ENCODE measurements at regions not wholly inside any gene's neighbourhood (a gene's known extent, or its start where the extent isn't known, plus 50 kb on each side); places are given as distances from the start of the nearest gene placed in this dataset.
"Not testable (repeated sequence)": the region's sequence is repeated elsewhere in the genome, so short reads cannot be mapped to it uniquely, and the experiment has no call there.

DNA sequence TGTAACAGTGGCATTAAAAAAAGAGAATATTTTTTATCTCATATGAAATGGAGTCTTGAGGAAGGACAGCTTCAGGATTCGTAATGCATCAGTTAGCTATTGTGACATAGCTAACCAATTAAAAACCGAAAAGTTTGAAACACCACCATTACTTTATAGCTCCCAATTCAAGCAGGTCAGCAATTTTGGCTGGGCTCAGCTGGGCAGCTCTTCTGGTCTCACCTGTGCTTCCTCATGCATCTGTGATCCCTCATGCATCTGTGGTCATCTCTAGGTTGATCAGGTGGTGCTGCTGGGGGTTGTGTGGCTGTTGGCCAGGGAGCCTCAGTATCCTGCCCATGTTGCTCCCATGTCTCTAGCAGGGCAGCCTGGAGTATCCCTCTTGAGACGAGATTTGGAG is 76.7 kb upstream of the KCNA1 start:
- Histone ChIP-seq H3K4me2 (ENCODE audit: low read length, poor library complexity, severe bottlenecking) (no peak overlapping the region), H3K18ac (ENCODE audit: low read depth in 1 of 2, low read length in 2 of 2) (no peak overlapping the region), H2BK15ac (ENCODE audit: low read depth, poor library complexity, severe bottlenecking) (no peak overlapping the region), H2BK5ac (ENCODE audit: low read depth, low read length, poor library complexity, severe bottlenecking) (no peak overlapping the region), H3K79me1 (replicated peaks; ENCODE audit: low read length, poor library complexity, severe bottlenecking) (no peaks in the 10 kb centered on the region), H3K14ac (ENCODE audit: low read length in 2 of 2) (no peak overlapping the region), H2BK120ac (ENCODE audit: low read depth, low read length) (no peak overlapping the region), H4K91ac (ENCODE audit: low read length) (no peak overlapping the region), H2BK12ac (ENCODE audit: low read length in 2 of 2) (no peak overlapping the region), H3K4ac (ENCODE audit: low read depth in 1 of 2, low read length in 2 of 2) (no peak overlapping the region), H3K9me3 (ENCODE audit: control insufficient read depth, low read length) (no peaks in the 10 kb centered on the region), H3K23ac (ENCODE audit: low read length in 2 of 2) (no peak overlapping the region), H3K4me1 (ENCODE audit: control insufficient read depth, insufficient read depth, low read depth, low read length) (no peaks in the 10 kb centered on the region), H2AFZ (ENCODE audit: low read depth, low read length) (no peak overlapping the region), H3K36me3 (ENCODE audit: control insufficient read depth in 1 of 2, insufficient read depth in 2 of 2, low read depth in 1 of 2, low read length in 2 of 2) (no peaks in the 10 kb centered on the region), H3K27ac (ENCODE audit: low read length, poor library complexity, severe bottlenecking) (no peak overlapping the region), H2AK5ac (ENCODE audit: low read length, severe bottlenecking) (no peak overlapping the region), H3K4me3 (ENCODE audit: insufficient read depth in 1 of 2, low read depth in 1 of 2, low read length in 2 of 2) (no peak overlapping the region), H4K8ac (ENCODE audit: low read length) (no peak overlapping the region), H3K27me3 (ENCODE audit: control insufficient read depth in 1 of 2, insufficient read depth in 1 of 2, low read length in 2 of 2) (peaks cover 0 to 16% of the 10 kb centered on the region in 2 experiments), H3K9ac (ENCODE audit: low read length) (no peak overlapping the region)
- no peak for DNase-seq
- WGBS: 76% methylated on average over 3 of the region's 3 CpGs

DNA sequence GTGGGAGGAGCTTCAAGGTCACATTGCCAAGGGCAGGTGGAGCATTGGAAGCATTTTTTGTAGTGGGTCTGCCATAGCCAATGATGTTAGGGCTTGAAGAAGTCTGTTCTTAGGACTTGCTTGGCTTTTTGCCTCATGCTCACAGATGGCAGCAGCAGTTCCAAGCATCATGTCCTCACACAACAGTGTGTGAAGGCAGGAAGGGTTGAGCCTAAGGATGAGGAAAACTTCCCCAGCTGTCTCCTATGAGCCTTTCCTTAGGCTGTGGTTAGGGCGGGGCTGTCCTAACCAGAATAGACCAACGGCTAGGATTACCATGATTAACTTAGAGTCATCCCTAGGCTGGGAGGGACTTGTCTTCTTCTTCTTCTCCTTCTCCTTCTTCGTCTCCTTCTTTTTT is 76.2 kb upstream of the KCNA1 start:
- no peak overlapping the region for H2AFZ ChIP-seq (ENCODE audit: low read depth, low read length)
- H3K4me3 ChIP-seq (ENCODE audit: insufficient read depth in 1 of 2, low read depth in 1 of 2, low read length in 2 of 2): no peak overlapping the region
- H3K18ac ChIP-seq (ENCODE audit: low read depth in 1 of 2, low read length in 2 of 2): no peak overlapping the region
- no peaks in the 10 kb centered on the region for H3K79me1 ChIP-seq (replicated peaks; ENCODE audit: low read length, poor library complexity, severe bottlenecking)
- no peak overlapping the region for H3K9ac ChIP-seq (ENCODE audit: low read length)
- 81% methylated on average over 3 of the region's 3 CpGs for WGBS
- H3K27me3 ChIP-seq (ENCODE audit: control insufficient read depth in 1 of 2, insufficient read depth in 1 of 2, low read length in 2 of 2): peaks cover 0 to 16% of the 10 kb centered on the region in 2 experiments
- no peak overlapping the region for H2BK5ac ChIP-seq (ENCODE audit: low read depth, low read length, poor library complexity, severe bottlenecking)
- no peak overlapping the region for H3K27ac ChIP-seq (ENCODE audit: low read length, poor library complexity, severe bottlenecking)
- no peak overlapping the region for H4K8ac ChIP-seq (ENCODE audit: low read length)
- H3K4me2 ChIP-seq (ENCODE audit: low read length, poor library complexity, severe bottlenecking): no peak overlapping the region
- H3K14ac ChIP-seq (ENCODE audit: low read length in 2 of 2): no peak overlapping the region
- no peak overlapping the region for H3K4ac ChIP-seq (ENCODE audit: low read depth in 1 of 2, low read length in 2 of 2)
- H4K91ac ChIP-seq (ENCODE audit: low read length): no peak overlapping the region
- no peak overlapping the region for H3K23ac ChIP-seq (ENCODE audit: low read length in 2 of 2)
- H2BK15ac ChIP-seq (ENCODE audit: low read depth, poor library complexity, severe bottlenecking): no peak overlapping the region
- H2BK120ac ChIP-seq (ENCODE audit: low read depth, low read length): no peak overlapping the region
- no peaks in the 10 kb centered on the region for H3K9me3 ChIP-seq (ENCODE audit: control insufficient read depth, low read length)
- H3K4me1 ChIP-seq (ENCODE audit: control insufficient read depth, insufficient read depth, low read depth, low read length): no peaks in the 10 kb centered on the region
- H3K36me3 ChIP-seq (ENCODE audit: control insufficient read depth in 1 of 2, insufficient read depth in 2 of 2, low read depth in 1 of 2, low read length in 2 of 2): no peaks in the 10 kb centered on the region
- no peak overlapping the region for H2AK5ac ChIP-seq (ENCODE audit: low read length, severe bottlenecking)
- DNase-seq: no peak
- no peak overlapping the region for H2BK12ac ChIP-seq (ENCODE audit: low read length in 2 of 2)

DNA sequence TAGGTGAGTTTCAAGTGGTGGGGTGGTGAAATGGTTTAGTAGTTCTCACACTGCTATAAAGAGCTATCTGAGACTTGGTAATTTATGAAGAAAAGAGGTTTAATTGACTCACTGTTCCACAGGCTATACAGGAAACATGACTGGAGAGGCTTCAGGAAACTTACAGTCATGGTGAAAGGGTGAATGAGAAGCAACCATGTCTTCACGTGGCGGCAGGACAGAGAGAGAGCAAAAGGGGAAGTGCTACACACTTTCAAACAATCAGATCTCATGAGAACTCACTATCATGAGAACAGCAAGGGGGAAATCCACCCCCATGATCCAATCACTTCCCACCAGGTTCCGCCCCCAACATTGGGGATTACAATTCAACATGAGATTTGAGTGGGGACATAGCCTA is 67.3 kb upstream of the KCNA1 start:
- peaks cover 0 to 18% of the 10 kb centered on the region in 2 experiments for H3K27me3 ChIP-seq (ENCODE audit: control insufficient read depth in 1 of 2, insufficient read depth in 1 of 2, low read length in 2 of 2)
- H3K27ac ChIP-seq (ENCODE audit: low read length, poor library complexity, severe bottlenecking); H2AFZ ChIP-seq (ENCODE audit: low read depth, low read length); H3K18ac ChIP-seq (ENCODE audit: low read depth in 1 of 2, low read length in 2 of 2); H2BK5ac ChIP-seq (ENCODE audit: low read depth, low read length, poor library complexity, severe bottlenecking); H3K9me3 ChIP-seq (ENCODE audit: control insufficient read depth, low read length); H3K23ac ChIP-seq (ENCODE audit: low read length in 2 of 2); H3K4me2 ChIP-seq (ENCODE audit: low read length, poor library complexity, severe bottlenecking); H4K8ac ChIP-seq (ENCODE audit: low read length); H2BK120ac ChIP-seq (ENCODE audit: low read depth, low read length); H3K79me1 ChIP-seq (replicated peaks; ENCODE audit: low read length, poor library complexity, severe bottlenecking); H3K4me3 ChIP-seq (ENCODE audit: insufficient read depth in 1 of 2, low read depth in 1 of 2, low read length in 2 of 2); H2BK12ac ChIP-seq (ENCODE audit: low read length in 2 of 2); H4K91ac ChIP-seq (ENCODE audit: low read length); H3K14ac ChIP-seq (ENCODE audit: low read length in 2 of 2); DNase-seq; H3K4ac ChIP-seq (ENCODE audit: low read depth in 1 of 2, low read length in 2 of 2); H2BK15ac ChIP-seq (ENCODE audit: low read depth, poor library complexity, severe bottlenecking); H3K9ac ChIP-seq (ENCODE audit: low read length); H2AK5ac ChIP-seq (ENCODE audit: low read length, severe bottlenecking); H3K36me3 ChIP-seq (ENCODE audit: control insufficient read depth in 1 of 2, insufficient read depth in 2 of 2, low read depth in 1 of 2, low read length in 2 of 2); H3K4me1 ChIP-seq (ENCODE audit: control insufficient read depth, insufficient read depth, low read depth, low read length): not testable (repeated sequence)
- WGBS: 100% methylated on average over 3 of the region's 3 CpGs

DNA sequence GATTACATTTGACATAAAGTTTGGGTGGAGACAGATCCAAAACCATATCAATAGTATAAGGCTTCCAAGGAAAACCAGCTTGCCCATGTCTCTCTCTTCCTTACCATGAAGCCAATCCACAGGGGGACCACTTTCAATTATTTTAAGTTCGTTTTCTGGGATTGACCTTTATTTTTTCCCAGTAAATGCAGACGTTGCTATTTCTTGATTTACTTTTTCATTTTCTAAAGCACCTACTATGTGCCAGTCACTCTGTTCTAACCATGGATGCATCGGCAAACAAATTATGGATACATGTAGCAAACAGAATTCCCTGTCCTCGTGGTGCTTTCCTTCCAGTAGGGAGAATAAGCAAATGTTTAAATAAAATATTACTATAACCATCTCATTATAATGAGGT is 65.8 kb upstream of the KCNA1 start:
- Histone ChIP-seq H3K9me3 (ENCODE audit: control insufficient read depth, low read length) (no peaks in the 10 kb centered on the region), H2AFZ (ENCODE audit: low read depth, low read length) (no peak overlapping the region), H2BK5ac (ENCODE audit: low read depth, low read length, poor library complexity, severe bottlenecking) (no peak overlapping the region), H3K14ac (ENCODE audit: low read length in 2 of 2) (no peak overlapping the region), H3K4me2 (ENCODE audit: low read length, poor library complexity, severe bottlenecking) (no peak overlapping the region), H3K4me3 (ENCODE audit: insufficient read depth in 1 of 2, low read depth in 1 of 2, low read length in 2 of 2) (no peak overlapping the region), H2AK5ac (ENCODE audit: low read length, severe bottlenecking) (no peak overlapping the region), H3K23ac (ENCODE audit: low read length in 2 of 2) (no peak overlapping the region), H3K4me1 (ENCODE audit: control insufficient read depth, insufficient read depth, low read depth, low read length) (no peaks in the 10 kb centered on the region), H2BK15ac (ENCODE audit: low read depth, poor library complexity, severe bottlenecking) (no peak overlapping the region), H2BK120ac (ENCODE audit: low read depth, low read length) (no peak overlapping the region), H3K4ac (ENCODE audit: low read depth in 1 of 2, low read length in 2 of 2) (no peak overlapping the region), H4K91ac (ENCODE audit: low read length) (no peak overlapping the region), H3K9ac (ENCODE audit: low read length) (no peak overlapping the region), H3K36me3 (ENCODE audit: control insufficient read depth in 1 of 2, insufficient read depth in 2 of 2, low read depth in 1 of 2, low read length in 2 of 2) (no peaks in the 10 kb centered on the region), H3K79me1 (replicated peaks; ENCODE audit: low read length, poor library complexity, severe bottlenecking) (no peaks in the 10 kb centered on the region), H3K27me3 (ENCODE audit: control insufficient read depth in 1 of 2, insufficient read depth in 1 of 2, low read length in 2 of 2) (peaks cover 3 to 16% of the 10 kb centered on the region in 2 experiments), H3K27ac (ENCODE audit: low read length, poor library complexity, severe bottlenecking) (no peak overlapping the region), H3K18ac (ENCODE audit: low read depth in 1 of 2, low read length in 2 of 2) (no peak overlapping the region), H4K8ac (ENCODE audit: low read length) (no peak overlapping the region), H2BK12ac (ENCODE audit: low read length in 2 of 2) (no peak overlapping the region)
- DNase-seq: no peak
- WGBS: 77% methylated on average over 2 of the region's 4 CpGs

Measured in mesenchymal stem cell (in vitro differentiated cells and primary cell).